ENCODE measurements at regions not wholly inside any gene's neighbourhood (a gene's known extent, or its start where the extent isn't known, plus 50 kb on each side); places are given as distances from the start of the nearest gene placed in this dataset.
"Not testable (repeated sequence)": the region's sequence is repeated elsewhere in the genome, so short reads cannot be mapped to it uniquely, and the experiment has no call there.

DNA sequence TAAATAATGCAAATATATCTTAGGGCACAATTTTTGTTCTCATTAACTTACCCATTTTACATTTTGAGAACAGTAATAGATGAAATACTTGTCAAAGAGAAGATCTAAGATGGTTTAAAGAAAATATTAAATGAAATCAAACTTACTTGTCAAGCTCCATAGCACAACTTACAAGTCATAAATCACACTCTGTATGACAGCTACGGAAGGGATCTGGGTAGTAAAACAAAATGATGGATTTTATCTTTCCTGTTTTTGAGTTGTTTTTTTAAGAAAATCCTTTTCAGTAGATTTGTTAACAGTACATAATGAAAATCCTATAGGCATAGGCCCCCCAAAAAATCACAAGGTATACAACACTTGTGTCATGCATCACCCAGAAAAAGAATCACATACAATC is 84.4 kb upstream of the ANTXRL start:
- not testable (repeated sequence) for DNase-seq (ENCODE audit: low read depth)

DNA sequence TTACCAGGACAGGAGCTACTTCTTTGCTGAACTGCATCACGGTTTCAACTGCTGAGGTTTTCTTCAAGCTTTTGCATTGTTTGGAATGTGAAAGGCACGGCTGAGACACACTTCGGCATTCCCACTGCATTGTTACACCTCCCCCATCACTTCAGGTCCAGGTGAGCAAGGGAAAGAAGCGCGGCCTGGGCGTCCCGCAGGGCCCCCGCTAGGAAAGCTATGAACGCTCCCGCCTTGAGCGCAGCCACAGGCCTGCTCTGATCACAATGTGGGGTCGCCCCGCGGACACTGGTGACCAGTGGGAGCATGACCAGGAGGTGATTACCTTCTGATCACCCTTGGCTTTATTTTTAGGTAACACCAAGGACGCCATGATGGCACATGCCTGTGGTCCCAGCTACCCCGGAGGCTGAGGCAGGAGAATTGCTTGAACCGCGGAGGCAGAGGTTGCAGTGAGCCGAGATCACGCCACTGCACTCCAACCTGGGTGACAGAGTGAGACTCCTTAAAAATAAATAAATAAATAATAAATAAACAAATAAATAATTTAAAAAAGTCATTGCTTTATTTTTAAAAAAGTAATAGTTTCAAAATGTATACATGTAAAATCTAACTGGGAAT is 82.2 kb upstream of the ANTXRL start:
- DNase-seq (ENCODE audit: low read depth), result not testable (repeated sequence)

DNA sequence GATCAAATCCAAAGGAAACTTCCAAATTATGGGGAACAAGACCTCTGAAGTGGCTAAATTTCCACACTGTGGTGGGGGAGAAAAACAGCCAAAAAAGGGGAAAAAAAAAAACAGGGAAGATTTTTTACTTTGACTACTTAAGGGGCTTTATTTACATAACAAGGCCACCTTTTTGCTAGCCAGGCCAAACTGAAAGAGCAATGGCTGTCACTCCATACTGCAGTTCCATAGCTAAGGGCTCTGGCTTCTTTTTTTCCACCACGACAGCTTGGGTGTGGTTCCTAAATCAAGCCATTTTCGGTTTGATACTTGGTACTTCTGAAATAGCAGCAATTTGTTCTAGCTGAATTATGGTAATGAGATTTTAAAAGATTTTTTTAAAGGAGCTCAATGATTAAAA is 76.4 kb upstream of the ANTXRL start:
- not testable (repeated sequence) for DNase-seq (ENCODE audit: low read depth)

DNA sequence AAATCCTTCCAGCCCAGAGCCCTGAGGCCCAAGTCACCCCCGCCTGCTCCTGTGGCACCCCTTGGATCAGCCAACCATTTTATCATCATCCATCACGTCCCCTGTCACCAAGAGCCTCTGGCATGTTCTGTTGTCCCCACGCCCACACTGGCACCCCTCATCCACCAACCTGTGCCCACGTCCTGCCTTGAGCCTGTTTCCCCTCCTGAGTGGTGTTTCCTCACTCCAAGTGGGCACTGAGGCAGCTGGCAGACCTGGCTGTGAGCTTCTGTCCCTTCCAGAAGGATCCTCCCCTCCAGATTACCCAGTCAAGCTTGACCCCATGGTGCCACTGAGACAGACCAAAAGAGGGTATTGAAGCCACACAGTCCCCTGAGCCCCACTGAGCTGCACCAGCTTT is 71.4 kb upstream of the ANTXRL start:
- no peak for DNase-seq (ENCODE audit: low read depth)

DNA sequence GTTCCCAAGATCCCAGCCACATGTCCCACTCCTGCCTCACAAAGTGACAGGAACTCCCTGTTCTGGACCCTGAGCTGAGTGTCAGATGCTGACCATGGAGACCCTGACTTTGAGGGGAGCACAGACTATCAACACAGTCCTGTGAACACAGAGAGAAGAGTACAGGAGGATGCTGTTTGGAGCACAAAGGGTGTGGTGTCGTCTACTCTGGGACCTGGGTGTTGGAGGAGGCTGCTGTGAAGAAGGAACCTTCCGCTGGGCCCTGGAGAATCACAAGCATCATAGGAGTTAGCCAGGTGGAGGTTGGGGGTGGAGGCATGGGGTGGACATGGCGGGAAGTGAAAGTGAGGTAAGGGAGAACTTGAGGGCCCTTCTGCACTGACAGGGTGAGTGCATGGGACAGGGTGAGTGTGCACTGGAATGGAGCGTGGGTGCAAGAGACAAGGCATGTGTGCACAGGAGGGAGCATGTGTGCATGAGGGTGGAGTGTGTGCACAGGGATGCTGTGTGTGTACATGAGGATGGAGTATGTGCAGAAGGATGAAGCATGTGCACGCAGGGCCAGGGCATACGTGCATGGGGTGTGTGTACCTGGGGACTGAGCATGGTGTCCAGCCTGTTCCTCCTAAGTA is 70.7 kb upstream of the ANTXRL start:
- no peak for DNase-seq (ENCODE audit: low read depth)

DNA sequence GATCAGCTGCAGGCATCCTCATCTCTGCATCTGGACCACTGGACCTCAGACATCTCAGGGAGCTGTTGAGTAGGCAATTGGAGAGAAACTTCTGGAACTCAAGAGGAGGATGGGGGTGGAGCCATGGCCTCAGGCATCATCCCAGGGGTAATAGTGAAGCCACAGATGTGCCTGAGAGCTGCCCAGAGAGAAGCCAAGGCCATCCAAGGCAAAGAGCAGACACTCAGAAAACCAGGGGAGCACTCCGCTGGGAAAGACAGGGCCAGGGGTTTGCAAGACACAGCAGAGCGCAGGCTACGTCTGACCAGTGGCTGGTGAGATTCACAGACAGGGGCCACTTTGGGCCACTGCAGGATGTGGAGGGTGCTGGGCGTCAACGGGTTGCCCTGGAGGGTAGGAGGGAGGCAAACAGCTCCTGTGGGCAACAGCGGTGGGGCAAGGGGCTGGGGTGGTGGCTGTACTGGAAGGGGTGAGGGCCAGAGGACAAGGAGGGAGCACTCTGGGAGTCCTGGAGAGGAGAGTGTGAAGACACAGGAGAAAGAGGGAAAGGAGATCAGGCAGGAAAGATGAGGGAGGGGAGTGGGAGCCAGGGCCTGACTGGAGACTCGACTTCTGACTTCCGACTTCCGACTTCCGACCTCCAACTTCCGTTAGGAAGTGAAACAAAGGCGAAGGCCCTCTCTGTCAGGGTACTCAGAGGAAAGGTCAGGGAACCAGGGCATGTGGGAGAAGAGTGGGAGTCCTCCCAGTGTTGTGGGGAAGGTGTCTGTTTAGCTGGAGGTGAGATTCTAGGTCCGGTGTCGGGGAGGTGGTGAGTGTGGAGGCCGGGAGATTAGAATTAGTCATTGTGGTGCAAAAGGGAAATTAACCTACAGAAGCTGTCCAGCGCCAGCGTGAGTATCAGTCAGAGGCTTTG is 69.7 kb upstream of the ANTXRL start:
- DNase-seq (ENCODE audit: low read depth), result peak; percentile 58

DNA sequence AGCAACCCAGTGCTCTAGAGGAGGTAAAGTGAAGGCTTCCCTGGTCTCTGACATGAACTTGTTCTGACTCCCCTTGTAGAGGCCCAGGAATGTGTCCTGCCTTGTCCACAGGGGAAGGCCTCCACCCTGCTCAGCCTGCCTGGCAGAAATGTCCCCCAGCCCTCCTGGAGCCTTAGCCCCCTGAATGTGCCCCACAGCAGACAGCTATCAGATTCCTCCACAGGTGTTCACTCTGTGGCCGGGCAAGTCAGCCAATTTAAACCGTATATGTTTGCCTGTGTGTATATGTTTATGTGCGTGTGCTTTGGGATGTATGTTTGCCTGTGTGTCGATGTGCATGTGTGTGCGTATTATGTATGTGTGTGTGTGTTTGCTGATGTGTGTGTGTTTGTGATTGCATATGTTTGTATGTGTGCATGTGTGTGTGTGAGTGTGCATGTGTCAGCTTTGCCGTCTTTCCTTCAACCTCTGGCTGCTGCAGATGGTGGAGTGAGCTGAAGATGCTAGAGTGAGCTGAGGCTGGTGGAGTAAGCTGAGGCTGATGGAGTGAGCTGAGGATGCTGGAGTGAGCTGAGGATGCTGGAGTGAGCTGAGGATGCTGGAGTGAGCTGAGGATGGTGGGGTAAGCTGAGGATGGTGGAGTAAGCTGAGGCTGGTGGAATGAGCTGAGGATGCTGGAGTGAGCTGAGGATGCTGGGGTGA is 68.9 kb upstream of the ANTXRL start:
- DNase-seq (ENCODE audit: low read depth), result no peak

DNA sequence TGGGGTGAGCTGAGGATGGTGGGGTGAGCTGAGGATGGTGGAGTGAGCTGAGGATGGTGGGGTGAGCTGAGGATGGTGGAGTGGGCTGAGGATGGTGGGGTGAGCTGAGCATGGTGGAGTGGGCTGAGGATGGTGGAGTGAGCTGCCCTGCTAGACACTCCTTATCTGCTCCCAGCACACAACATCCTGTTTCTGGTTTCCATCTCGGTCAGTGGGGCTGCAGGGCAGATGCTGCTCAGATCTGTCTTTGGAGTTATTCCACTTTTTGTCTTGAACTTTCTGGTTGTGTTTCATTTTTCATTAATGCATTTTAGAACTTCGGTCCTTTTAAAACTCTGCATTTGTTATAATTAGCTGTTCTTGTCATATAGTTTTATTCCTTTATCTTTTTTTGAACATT is 67.9 kb upstream of the ANTXRL start:
- DNase-seq (ENCODE audit: low read depth), result no peak

DNA sequence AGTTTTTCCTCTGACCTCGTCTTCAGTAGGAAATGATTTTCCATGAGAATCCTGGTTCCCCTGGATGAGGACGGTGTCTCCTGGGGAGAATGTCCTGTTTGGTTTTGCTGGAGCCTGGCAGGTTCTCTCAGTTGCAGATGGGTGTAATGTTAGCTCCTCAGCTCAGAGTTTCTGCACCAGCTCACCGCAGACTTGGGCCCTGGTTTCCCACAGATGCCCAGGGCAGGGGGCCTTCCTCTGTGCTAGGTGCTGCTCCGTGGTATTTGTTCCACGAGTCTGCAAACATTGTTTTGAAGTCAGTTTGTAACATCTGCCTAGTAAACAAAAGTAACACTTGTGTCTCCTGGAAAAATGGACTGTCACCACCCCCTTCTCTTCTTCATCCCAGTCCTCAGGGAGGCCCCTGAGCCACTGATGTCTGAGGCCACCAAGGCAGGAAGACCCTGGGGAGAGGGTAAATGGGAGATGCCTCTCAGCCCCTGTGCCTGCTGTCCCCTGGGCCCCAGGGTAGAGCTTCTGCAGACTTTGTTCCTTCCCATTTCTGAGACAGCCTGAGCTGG is 67.3 kb upstream of the ANTXRL start:
- not testable (repeated sequence) for DNase-seq (ENCODE audit: low read depth)

DNA sequence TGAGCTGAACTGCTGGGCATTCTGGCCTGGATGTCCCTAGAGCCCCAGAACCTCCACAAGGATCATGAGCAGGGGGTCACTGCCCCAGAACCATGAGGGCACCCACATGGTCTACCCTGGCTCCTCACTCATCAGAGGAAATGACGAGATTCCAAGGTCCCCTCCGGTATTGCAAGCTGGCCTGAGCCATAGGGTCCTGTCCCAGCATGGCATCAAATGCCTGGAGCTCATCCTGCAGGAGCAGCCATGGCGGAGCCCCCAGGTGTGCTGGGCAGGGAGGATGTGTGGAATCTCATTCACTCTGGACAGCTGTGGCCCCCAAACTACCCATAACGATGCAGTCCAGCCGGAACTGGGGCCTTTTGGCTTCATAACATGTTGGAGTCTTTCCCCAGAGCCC is 66.6 kb upstream of the ANTXRL start:
- no peak for DNase-seq (ENCODE audit: low read depth)

DNA sequence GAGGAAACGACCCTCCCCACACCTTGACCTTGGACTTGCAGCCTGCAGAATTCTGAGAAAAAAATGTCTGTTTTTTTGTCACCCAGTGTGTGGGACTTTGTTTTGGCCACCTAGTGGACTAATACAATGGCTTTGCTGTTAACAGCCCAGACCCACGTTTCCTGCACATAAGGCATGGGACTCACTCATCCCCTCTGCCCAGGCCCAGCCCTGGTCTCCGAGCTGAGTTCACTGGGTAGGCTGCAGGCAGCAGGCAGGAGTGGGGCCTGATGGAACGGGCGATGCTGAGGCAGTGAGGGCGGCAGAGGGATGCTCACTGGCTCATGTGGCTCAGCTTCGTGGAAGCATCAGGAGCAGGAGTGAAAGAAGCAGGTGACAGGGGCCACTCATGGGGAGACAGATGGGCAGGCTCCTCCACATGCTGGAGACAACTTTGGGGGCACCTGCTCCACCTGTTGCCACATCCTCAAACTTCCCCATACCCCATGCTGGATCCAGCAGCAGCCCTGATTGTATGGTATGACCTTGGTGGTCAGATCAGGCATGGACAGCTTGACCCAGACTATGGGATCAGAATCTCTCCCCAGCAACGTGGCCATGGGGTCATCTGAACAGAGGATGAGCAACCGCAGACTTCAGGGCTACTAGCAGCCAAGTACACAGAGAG is 65.8 kb upstream of the ANTXRL start:
- DNase-seq (ENCODE audit: low read depth), result no peak

DNA sequence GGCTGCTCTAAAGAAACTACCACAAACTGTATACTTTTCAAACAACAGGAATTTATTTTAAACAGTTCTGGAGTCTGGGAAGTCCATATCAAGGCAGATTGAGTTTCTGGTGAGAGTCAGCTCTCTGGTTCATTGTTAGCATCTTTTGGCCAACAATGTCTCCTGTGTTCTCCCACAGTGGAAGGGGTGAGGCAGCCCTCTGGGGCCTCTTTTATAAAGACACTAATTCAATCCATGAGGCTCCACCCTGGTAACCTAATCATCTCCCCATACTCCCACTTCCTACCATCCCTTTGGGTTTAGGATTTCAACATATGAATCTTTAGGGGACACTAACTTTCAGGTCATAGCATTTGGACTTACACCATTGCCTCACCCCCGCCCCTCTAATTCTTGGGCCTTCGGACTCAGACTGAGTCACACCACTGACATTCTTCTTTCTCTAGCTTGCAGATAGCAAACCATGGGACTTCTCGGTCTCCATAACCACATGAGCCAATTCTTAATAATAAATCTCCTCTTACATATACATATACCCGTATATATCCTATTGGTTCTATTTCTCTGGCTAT is 64.3 kb upstream of the ANTXRL start:
- DNase-seq (ENCODE audit: low read depth), result no peak

DNA sequence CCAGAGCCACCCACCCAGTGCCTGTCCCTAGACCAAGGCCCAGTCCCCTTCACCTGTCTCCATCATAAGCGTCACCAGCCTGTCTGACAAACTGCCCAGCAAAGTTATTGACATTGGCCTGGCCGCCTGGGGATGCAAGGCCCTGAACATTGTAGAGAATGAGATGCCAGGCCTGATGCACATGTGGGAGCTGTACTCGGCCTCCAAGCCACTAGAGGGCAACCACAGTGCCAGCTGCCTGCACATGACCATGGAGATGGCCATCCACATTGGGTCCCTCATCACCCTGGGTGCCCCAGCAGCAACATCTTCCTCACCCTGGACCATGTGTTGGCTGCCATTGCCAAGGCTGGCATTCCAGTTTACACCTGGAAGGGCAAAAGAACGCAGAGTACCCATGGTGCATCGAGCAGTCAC is 63.7 kb upstream of the ANTXRL start:
- DNase-seq (ENCODE audit: low read depth), result no peak

DNA sequence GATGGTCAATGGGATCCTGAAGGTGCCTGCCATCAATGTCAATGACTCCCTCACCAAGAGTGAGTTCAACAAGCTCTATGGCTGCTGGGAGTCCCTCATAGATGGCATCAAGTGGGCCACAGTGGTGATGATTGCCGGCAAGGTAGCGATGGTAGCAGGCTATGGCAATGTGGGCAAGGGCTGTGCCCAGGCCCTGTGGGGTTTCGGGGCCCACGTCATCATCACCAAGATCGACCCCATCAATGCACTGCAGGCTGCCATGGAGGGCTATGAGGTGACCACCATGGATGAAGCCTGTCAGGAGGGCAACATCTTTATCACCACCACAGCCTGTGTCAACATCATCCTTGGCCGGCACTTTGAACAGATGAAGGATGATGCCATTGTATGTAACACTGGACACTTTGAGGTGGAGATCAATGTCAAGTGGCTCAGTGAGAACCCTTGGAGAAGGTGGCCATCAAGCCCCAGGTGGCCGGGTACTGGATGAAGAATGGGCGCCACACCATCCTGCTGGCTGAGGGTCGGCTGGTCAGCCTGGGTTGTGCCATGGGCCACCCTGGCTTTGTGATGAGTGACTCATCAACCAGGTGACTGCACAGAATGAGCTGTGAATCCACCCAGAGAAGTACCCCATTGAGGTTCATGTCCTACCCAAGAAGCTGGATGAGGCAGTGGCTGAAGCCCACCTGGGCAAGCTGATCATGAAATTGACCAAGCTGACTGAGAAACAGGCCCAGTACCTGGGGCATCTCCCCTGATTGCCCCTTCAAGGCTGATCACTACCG is 63.0 kb upstream of the ANTXRL start:
- DNase-seq (ENCODE audit: low read depth), result no peak

DNA sequence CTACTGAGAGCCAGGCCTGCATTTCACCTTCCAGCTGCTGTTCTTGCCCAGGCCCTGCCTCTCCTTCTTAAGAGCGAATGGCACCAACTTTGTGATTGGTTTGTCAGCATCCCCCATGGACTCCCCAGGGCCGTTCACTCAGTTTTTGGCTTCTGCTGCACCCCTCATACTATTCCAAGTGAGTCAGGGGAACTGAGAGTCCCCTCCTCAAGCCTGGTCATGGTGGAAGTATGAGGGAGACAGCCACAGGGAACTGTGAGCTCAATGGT is 62.4 kb upstream of the ANTXRL start:
- no peak for DNase-seq (ENCODE audit: low read depth)

DNA sequence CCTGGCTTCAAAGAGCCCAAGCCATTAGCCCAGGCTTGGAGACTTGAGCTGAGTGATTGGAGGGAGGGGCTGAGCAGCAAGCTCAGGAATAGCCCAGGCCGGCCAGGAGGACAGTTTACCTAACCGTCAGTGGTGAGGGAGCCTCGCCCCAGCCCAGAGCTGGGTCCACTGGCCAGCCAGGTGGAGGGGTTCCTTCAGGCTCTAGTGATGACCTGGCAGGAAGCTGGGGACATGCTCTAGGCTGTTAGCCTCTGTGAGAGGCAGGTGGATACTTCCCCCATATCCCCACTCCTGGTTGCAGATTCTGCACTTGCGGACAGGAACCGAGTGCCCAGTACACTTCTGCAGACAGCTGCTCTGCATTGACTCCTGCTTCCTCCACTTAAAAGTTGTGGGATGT is 61.2 kb upstream of the ANTXRL start:
- DNase-seq (ENCODE audit: low read depth), result no peak

DNA sequence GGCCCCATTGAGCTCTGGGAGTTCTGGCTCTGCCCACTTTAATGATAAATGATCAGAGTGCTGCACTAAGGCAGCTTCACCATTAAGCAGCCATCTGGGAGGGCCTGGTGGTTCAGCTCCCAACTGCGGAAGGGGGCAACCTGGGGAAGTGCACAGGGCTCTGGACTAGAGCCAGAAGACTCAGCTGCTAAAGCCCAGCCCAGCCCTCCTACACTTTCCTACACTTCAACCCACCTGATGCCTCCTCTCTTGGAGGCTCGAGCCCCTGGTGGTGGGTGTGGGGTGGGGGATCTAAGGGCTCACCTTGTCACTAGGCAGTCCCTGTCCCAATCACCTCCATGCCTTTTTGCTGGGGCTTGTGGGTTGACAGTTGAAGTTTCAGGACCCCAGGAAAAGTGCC is 60.6 kb upstream of the ANTXRL start:
- no peak for DNase-seq (ENCODE audit: low read depth)

DNA sequence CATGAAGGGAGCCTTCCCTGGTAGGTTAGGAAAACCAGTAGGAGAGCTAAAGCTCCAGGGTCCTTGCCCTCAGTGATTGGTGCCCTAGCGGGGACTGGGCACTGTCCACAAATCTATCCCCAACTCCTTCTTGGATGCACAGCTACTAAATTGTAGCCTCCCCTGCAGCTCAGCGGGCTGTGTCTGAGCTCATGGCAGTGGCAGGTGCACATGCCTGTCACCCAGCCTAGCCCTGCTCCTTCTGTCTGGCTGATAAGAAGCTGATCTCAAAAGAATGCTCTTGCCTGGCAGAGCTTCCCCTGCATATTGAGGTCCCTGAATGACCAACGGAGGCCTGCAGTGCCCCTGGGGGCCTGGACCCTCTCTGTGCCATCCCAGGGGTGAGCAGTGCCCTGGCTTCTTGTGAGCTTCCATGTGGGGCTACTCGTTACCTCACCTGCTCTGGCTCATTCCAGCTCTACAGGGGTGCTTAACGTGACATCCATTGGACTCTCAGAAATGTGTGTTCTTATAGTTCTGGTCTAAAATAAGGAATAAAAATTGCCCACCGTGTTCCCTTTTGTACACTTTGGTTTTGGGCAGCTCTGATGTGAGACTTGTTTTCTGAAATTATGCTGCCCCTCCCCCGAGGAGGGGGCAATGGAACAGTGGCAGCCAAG is 59.8 kb upstream of the ANTXRL start:
- no peak for DNase-seq (ENCODE audit: low read depth)

DNA sequence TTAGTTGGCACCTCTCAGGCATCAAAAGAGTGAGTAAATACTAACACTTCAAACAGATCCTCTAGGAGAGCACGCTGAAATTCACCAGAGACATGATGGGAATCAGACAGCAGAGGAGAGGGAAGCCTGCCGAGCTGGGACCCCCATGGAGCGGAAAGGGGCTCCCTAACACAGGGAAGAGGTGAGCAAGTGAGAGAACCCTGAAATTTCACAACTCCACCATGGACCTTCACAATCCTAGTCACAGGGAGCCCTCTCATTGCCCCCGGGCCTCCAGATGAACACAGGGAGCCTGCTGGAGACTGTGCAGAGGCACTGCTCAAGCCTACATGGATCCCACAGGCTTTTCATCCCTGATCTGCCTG is 59.2 kb upstream of the ANTXRL start:
- no peak for DNase-seq (ENCODE audit: low read depth)

DNA sequence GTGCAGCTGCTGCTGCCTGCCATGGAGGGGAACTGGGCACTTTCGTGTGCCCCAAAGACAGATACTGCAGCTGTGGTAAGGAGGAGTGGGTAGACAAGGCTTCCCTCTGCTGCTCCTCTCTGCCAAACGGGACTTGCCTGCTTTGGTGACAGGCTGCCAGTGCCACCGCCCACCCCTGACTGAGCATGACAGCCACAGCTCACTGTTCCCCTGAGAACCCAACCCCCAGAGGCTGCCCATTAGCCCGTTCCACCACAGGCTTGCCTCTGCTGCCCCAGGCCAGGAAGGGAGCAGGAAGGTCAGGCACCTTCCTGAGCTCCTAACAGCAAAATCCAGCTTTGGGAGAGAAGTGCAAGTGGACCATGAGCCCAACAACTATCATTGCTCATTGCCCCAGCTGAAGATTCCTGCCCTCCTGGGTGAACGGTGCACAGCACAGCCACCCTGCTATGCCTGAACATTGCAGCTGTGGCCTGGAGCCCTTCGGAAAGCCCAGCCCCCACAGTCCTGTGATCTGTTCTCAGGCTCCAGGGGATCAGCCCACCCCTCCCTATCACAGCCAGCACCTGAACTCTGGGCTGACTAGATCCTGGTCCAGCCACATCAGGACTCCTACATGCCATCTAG is 58.7 kb upstream of the ANTXRL start:
- no peak for DNase-seq (ENCODE audit: low read depth)

Measured in M059J (cell line).